ENCODE measurements at regions not wholly inside any gene's neighbourhood (a gene's known extent, or its start where the extent isn't known, plus 50 kb on each side); places are given as distances from the start of the nearest gene placed in this dataset.
A peak's percentile ranks its signal among the peaks of the same experiment; 100 is the strongest.

DNA sequence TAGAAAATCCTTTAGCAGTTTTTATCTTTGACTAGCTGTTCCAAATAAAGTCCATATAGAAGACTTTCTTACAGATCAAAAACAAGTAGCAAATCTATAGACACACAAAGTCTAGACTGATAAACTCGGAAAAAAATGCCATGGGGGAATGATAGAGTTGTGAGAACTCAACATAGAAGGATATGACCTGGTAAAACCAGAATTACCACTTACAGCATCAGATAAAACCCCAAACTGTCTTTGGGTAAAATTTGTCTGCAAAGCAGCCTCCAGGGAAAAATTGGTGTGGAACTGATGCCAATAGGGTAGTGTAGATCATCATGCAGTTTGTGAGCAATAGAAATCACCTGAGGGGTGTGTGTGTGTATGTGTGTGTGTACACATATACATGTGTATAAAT is 579.1 kb downstream of the SPOCK3 start:
- BruUV-seq (replicated peaks), result no TSS peak
- Histone ChIP-seq H3K27ac (ENCODE audit: low read depth, low read length, poor library complexity, severe bottlenecking) (no peak overlapping the region), H3K9me3 (ENCODE audit: low read depth, low read length, poor library complexity, severe bottlenecking) (no peaks in the 10 kb centered on the region), H3K4me1 (ENCODE audit: insufficient read depth, low read length, poor library complexity, severe bottlenecking) (no peaks in the 10 kb centered on the region), H3K27me3 (replicated peaks; ENCODE audit: insufficient read depth, low read depth, low read length, poor library complexity) (no peaks in the 10 kb centered on the region), H3K36me3 (ENCODE audit: insufficient read depth, low read length, poor library complexity, severe bottlenecking) (no peaks in the 10 kb centered on the region), H3K4me3 (ENCODE audit: low read depth, low read length, poor library complexity, severe bottlenecking) (no peak overlapping the region)
- TF ChIP-seq, protein P1, sequence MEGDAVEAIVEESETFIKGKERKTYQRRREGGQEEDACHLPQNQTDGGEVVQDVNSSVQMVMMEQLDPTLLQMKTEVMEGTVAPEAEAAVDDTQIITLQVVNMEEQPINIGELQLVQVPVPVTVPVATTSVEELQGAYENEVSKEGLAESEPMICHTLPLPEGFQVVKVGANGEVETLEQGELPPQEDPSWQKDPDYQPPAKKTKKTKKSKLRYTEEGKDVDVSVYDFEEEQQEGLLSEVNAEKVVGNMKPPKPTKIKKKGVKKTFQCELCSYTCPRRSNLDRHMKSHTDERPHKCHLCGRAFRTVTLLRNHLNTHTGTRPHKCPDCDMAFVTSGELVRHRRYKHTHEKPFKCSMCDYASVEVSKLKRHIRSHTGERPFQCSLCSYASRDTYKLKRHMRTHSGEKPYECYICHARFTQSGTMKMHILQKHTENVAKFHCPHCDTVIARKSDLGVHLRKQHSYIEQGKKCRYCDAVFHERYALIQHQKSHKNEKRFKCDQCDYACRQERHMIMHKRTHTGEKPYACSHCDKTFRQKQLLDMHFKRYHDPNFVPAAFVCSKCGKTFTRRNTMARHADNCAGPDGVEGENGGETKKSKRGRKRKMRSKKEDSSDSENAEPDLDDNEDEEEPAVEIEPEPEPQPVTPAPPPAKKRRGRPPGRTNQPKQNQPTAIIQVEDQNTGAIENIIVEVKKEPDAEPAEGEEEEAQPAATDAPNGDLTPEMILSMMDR (conservative IDR thresholded peaks at IDR 0.05; ENCODE audit: low read depth, low read length), result no peak
- no peak for TF ChIP-seq EZH2 (IDR thresholded peaks at IDR 0.05; ENCODE audit: borderline replicate concordance, low read depth, low read length, poor library complexity, severe bottlenecking)
- ChIA-PET POLR2A (ENCODE audit: low non-redundant PET) (no interaction called here), CTCF (no interaction called here)
- intact Hi-C loops (cut with micrococcal nuclease; ENCODE audit: unreplicated experiment), result no loop called here
- no peak for DNase-seq (ENCODE audit: low spot score)

DNA sequence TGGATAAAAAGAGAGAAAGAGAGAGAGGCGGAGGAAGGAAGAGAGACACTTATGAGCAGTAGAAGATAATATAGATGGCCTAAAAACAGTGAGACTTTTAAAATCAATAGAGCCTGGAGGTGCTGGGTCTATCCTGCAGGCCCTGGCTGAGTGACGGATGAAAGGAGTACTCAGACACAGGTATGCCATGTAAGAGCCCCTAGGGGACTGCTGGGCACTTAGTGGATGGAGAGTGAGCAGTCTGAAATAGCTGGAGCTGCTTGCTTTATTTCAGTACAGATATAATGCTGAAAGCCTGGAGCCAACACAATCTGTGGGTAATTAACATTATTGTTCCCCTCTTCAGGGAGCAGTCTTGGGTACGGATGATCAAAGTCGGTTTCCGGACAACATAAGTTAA is 578.6 kb downstream of the SPOCK3 start:
- no peaks in the 10 kb centered on the region for H3K9me3 ChIP-seq (ENCODE audit: low read depth, low read length, poor library complexity, severe bottlenecking)
- H3K36me3 ChIP-seq (ENCODE audit: insufficient read depth, low read length, poor library complexity, severe bottlenecking), result no peaks in the 10 kb centered on the region
- ChIA-PET POLR2A (ENCODE audit: low non-redundant PET) (no interaction called here), CTCF (no interaction called here)
- H3K27ac ChIP-seq (ENCODE audit: low read depth, low read length, poor library complexity, severe bottlenecking), result no peak overlapping the region
- DNase-seq (ENCODE audit: low spot score), result no peak
- no peaks in the 10 kb centered on the region for H3K27me3 ChIP-seq (replicated peaks; ENCODE audit: insufficient read depth, low read depth, low read length, poor library complexity)
- intact Hi-C loops (cut with micrococcal nuclease; ENCODE audit: unreplicated experiment), result no loop called here
- TF ChIP-seq EZH2 (IDR thresholded peaks at IDR 0.05; ENCODE audit: borderline replicate concordance, low read depth, low read length, poor library complexity, severe bottlenecking), result no peak
- TF ChIP-seq, protein P1 (conservative IDR thresholded peaks at IDR 0.05; ENCODE audit: low read depth, low read length), result no peak
- BruUV-seq (replicated peaks), result no TSS peak
- no peaks in the 10 kb centered on the region for H3K4me1 ChIP-seq (ENCODE audit: insufficient read depth, low read length, poor library complexity, severe bottlenecking)
- H3K4me3 ChIP-seq (ENCODE audit: low read depth, low read length, poor library complexity, severe bottlenecking), result no peak overlapping the region

DNA sequence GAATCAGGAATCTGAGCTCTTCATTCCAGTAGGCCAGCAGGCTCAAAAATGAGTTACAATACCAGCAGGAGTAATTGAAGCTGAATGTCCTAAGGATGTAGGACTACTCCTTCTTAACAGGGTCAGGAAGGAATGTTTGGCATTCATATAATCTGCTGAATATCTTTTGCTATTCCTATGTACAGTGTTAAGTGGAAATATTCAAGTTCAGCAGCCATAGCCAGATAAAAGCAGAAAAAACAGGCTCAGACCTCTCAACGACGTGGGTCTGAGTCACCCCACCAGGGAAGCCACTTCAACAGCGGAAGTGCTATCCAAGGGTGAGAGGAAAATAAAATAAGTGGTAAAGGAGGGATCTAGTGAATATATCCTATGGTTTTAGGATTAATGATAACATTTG is 577.0 kb downstream of the SPOCK3 start:
- ChIA-PET POLR2A (ENCODE audit: low non-redundant PET) (no interaction called here), CTCF (no interaction called here)
- H3K4me3 ChIP-seq (ENCODE audit: low read depth, low read length, poor library complexity, severe bottlenecking), result no peak overlapping the region
- BruUV-seq (replicated peaks), result no TSS peak
- no peaks in the 10 kb centered on the region for H3K4me1 ChIP-seq (ENCODE audit: insufficient read depth, low read length, poor library complexity, severe bottlenecking)
- no peaks in the 10 kb centered on the region for H3K27me3 ChIP-seq (replicated peaks; ENCODE audit: insufficient read depth, low read depth, low read length, poor library complexity)
- no peak overlapping the region for H3K27ac ChIP-seq (ENCODE audit: low read depth, low read length, poor library complexity, severe bottlenecking)
- intact Hi-C loops (cut with micrococcal nuclease; ENCODE audit: unreplicated experiment), result no loop called here
- no peaks in the 10 kb centered on the region for H3K9me3 ChIP-seq (ENCODE audit: low read depth, low read length, poor library complexity, severe bottlenecking)
- TF ChIP-seq, protein P1 (conservative IDR thresholded peaks at IDR 0.05; ENCODE audit: low read depth, low read length), result no peak
- TF ChIP-seq EZH2 (IDR thresholded peaks at IDR 0.05; ENCODE audit: borderline replicate concordance, low read depth, low read length, poor library complexity, severe bottlenecking), result no peak
- no peaks in the 10 kb centered on the region for H3K36me3 ChIP-seq (ENCODE audit: insufficient read depth, low read length, poor library complexity, severe bottlenecking)
- peak; percentile 5 for DNase-seq (ENCODE audit: low spot score)
